ENCODE measurements at regions not wholly inside any gene's neighbourhood (a gene's known extent, or its start where the extent isn't known, plus 50 kb on each side); places are given as distances from the start of the nearest gene placed in this dataset.
A peak's percentile ranks its signal among the peaks of the same experiment; 100 is the strongest.

DNA sequence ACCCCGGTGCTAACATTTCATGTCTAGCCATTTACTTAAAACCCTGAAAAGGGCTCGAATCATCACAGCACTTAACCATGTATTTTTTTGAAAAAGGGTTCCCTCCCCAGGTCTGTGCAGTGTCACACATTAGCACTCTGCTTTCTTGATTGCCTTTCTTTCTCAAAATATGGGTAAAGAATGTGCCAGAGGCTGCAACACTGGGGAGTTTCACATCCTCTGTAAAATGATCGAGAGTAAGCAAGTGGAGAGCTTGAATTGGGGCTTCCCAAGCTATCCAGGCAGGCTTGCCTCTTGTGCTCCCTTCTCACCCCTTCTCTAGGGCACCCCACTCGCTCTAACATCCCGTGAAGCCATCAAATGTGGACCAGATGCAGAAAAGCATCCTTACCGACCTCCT is 177.0 kb upstream of the CCDC68 start:
- TF ChIP-seq, protein P1, sequence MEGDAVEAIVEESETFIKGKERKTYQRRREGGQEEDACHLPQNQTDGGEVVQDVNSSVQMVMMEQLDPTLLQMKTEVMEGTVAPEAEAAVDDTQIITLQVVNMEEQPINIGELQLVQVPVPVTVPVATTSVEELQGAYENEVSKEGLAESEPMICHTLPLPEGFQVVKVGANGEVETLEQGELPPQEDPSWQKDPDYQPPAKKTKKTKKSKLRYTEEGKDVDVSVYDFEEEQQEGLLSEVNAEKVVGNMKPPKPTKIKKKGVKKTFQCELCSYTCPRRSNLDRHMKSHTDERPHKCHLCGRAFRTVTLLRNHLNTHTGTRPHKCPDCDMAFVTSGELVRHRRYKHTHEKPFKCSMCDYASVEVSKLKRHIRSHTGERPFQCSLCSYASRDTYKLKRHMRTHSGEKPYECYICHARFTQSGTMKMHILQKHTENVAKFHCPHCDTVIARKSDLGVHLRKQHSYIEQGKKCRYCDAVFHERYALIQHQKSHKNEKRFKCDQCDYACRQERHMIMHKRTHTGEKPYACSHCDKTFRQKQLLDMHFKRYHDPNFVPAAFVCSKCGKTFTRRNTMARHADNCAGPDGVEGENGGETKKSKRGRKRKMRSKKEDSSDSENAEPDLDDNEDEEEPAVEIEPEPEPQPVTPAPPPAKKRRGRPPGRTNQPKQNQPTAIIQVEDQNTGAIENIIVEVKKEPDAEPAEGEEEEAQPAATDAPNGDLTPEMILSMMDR (IDR thresholded peaks at IDR 0.05), result no peak
- H3K27me3 ChIP-seq, result no peaks in the 10 kb centered on the region
- WGBS, 2 donors, result 88 to 90% methylated on average over 6 of the region's 6 CpGs
- no peaks in the 10 kb centered on the region for H3K36me3 ChIP-seq
- no peaks in the 10 kb centered on the region for H3K9me3 ChIP-seq
- ATAC-seq, result no peak
- intact Hi-C loops (cut with DNase I), result loop anchor here in 1 of 10 donors (10.0 kb wide), 1 partner anchor 79 kb away; no protein-coding TSS in a partner anchor
- DNase-seq, result no peak
- H3K27ac ChIP-seq, result no peak overlapping the region
- H3K4me1 ChIP-seq, result no peaks in the 10 kb centered on the region
- no peak overlapping the region for H3K4me3 ChIP-seq

DNA sequence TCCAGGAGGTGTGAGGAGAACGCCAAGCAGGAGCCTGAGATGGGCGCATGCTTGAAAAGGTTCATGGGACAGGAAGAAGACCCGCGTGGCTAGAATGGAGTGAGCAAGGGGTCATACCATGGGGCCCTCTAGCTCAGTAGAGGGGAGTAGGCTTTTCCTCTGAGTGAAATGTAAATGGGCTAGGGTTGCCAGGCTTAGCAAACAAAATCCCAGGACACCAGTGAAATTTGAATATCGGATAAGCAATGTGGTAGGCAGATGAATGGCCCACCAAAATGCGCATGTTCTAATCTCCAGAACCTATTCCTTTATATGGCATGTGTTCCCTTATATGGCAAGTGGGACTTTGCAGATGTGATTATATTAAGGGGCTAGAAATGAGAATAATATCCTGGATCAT is 174.1 kb upstream of the CCDC68 start:
- Histone ChIP-seq H3K4me3 (no peak overlapping the region), H3K4me1 (no peaks in the 10 kb centered on the region), H3K9me3 (no peaks in the 10 kb centered on the region), H3K27me3 (no peaks in the 10 kb centered on the region), H3K27ac (no peak overlapping the region), H3K36me3 (no peaks in the 10 kb centered on the region)
- WGBS, 2 donors, result 95% methylated on average over 6 of the region's 6 CpGs
- TF ChIP-seq, protein P1 (IDR thresholded peaks at IDR 0.05), result no peak
- no peak for ATAC-seq
- intact Hi-C loops (cut with DNase I), result loop anchor here in 1 of 10 donors (10.0 kb wide), 1 partner anchor 81 kb away; no protein-coding TSS in a partner anchor
- DNase-seq, result no peak

DNA sequence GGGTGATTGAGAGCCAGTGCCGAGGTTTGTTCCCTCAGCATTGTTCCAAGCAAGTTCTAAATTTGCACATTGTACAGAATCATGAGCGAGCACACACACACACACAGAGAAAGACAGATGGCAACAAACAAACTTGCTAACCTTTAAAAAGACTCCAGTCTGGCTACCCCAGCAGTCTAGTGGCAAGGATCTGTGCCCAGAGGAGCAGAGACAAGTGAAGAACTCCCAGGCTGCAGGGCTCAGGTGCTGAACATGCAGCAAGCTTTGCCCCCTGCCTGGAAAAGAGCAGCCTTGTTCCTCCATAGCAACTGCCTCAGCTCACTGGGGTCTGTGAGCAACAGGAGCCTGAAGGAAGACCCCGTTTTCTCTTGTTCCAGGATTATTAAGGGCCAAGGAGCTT is 169.2 kb upstream of the CCDC68 start:
- Histone ChIP-seq H3K4me1 (peaks cover 0 to 4% (median 0%) of the 10 kb centered on the region in 9 donors), H3K27me3 (no peaks in the 10 kb centered on the region), H3K27ac (no peak overlapping the region), H3K9me3 (peaks cover 0 to 5% (median 0%) of the 10 kb centered on the region in 11 donors), H3K4me3 (no peak overlapping the region), H3K36me3 (no peaks in the 10 kb centered on the region)
- DNase-seq (no peak), ATAC-seq (no peak)
- 74 to 83% methylated on average over 3 of the region's 3 CpGs for WGBS, 2 donors
- intact Hi-C loops (cut with DNase I), result no loop called here
- TF ChIP-seq, protein P1 (IDR thresholded peaks at IDR 0.05), result no peak

DNA sequence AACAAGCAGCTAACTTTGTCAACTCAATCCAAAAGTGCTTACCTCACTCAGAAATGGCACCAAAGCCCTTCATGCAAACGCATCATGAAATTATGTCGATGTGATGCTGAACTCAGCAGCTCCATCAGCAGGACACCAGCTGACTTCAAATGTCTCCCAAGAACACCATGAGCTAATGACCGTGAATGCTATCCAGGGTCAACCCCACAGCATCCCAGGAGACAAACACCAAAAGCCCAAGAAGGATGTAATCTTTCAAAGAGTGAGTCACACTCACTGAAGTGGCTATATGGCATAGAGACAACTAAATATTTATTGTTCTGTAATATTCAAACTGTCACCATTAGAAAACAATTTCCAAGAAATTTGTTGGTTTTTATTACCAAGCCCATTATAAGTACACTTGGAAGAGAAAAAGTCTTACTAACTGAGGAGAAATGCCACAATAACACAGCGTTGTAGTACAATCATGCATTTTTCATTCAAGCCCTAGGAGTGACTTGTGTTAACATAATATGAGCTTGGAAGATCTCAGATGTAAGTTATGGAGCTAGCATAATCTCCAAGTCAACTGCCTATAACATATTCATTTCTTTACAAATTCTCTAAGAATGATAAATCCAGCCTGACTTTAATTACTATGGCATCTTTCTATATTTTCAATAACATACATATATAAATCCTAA is 165.0 kb upstream of the CCDC68 start:
- Histone ChIP-seq H3K27me3 (no peaks in the 10 kb centered on the region), H3K36me3 (no peaks in the 10 kb centered on the region), H3K27ac (peak overlapping the region in 1 of 10 donors; percentile 1), H3K9me3 (peaks cover 0 to 16% (median 5%) of the 10 kb centered on the region in 11 donors), H3K4me1 (peaks cover 0 to 7% (median 0%) of the 10 kb centered on the region in 9 donors), H3K4me3 (no peak overlapping the region)
- TF ChIP-seq, protein P1 (IDR thresholded peaks at IDR 0.05), result no peak
- DNase-seq (peak in 1 of 2 donors; percentile 19), ATAC-seq (peak in 6 of 8 donors; percentile 55 to 78 (median 60))
- intact Hi-C loops (cut with DNase I), result no loop called here
- 77 to 82% methylated on average over 4 of the region's 4 CpGs for WGBS, 2 donors
